H9 (cell line): ENCODE measurements at regions not wholly inside any gene's neighbourhood (a gene's known extent, or its start where the extent isn't known, plus 50 kb on each side); places are given as distances from the start of the nearest gene placed in this dataset.

Experiments
- DNase-seq: peaks from one replicate; pipeline ENCODE4 v3.0.0-alpha.2; 2017
- H2AFZ ChIP-seq: one replicate; pipeline ENCODE4 v1.6.1; 2013; ENCODE audit warnings: mild to moderate bottlenecking, low read length, control low read depth, moderate library complexity
- H2AK5ac ChIP-seq: 2 replicates; pipeline ENCODE4 v1.6.1; 2013; ENCODE audit warnings: low read length, control low read depth, mixed read lengths; ENCODE audit not compliant: insufficient read length
- H2BK120ac ChIP-seq: one replicate; pipeline ENCODE4 v1.6.1; 2013; ENCODE audit warnings: low read depth, mild to moderate bottlenecking, low read length, control low read depth, inconsistent platforms; ENCODE audit not compliant: poor library complexity, severe bottlenecking
- H2BK12ac ChIP-seq: 2 replicates; pipeline ENCODE4 v1.6.1; 2013; ENCODE audit warnings: low read length, control low read depth, mixed read lengths, low read depth; ENCODE audit not compliant: insufficient read length
- H2BK15ac ChIP-seq: 2 replicates; pipeline ENCODE4 v1.6.1; 2013; ENCODE audit warnings: low read depth, low read length, control low read depth
- H2BK20ac ChIP-seq: one replicate; pipeline ENCODE4 v1.6.1; 2013; ENCODE audit warnings: low read depth, mild to moderate bottlenecking, low read length, control low read depth, inconsistent platforms; ENCODE audit not compliant: poor library complexity, severe bottlenecking
- H2BK5ac ChIP-seq: 2 replicates; pipeline ENCODE4 v1.6.1; 2013; ENCODE audit warnings: low read length, control low read depth, mixed read lengths; ENCODE audit not compliant: insufficient read length
- H3K14ac ChIP-seq: 2 replicates; pipeline ENCODE4 v1.6.1; 2013; ENCODE audit warnings: low read length, control low read depth; ENCODE audit not compliant: insufficient read depth
- H3K18ac ChIP-seq: 2 replicates; pipeline ENCODE4 v1.6.1; 2013; ENCODE audit warnings: low read depth, mild to moderate bottlenecking, mixed read lengths, low read length, control low read depth; ENCODE audit not compliant: insufficient read length
- H3K23ac ChIP-seq: 2 replicates; pipeline ENCODE4 v1.6.1; 2013; ENCODE audit warnings: low read length, control low read depth, mixed read lengths, low read depth; ENCODE audit not compliant: insufficient read length
- H3K23me2 ChIP-seq: 2 replicates; pipeline ENCODE4 v1.6.1; 2013; ENCODE audit warnings: low read depth, mild to moderate bottlenecking, mixed read lengths, low read length, control low read depth; ENCODE audit not compliant: insufficient read length, poor library complexity, severe bottlenecking
- H3K27ac ChIP-seq: 2 replicates; pipeline ENCODE4 v1.5.1; 2013; ENCODE audit warnings: low read length, control low read depth, mixed read lengths, low read depth; ENCODE audit not compliant: insufficient read length
- H3K27me3 ChIP-seq: 2 replicates; pipeline ENCODE4 v1.6.1; 2013; ENCODE audit warnings: low read length, control low read depth, inconsistent platforms; ENCODE audit not compliant: insufficient read depth
- H3K4ac ChIP-seq: 2 replicates; pipeline ENCODE4 v1.6.1; 2013; ENCODE audit warnings: low read depth, mild to moderate bottlenecking, control low read depth, inconsistent platforms, low read length, moderate library complexity
- H3K4me1 ChIP-seq: 2 replicates; pipeline ENCODE4 v1.6.1; 2013; ENCODE audit warnings: low read length, control low read depth, inconsistent platforms; ENCODE audit not compliant: insufficient read depth
- H3K4me2 ChIP-seq: 2 replicates; pipeline ENCODE4 v1.6.1; 2013; ENCODE audit warnings: low read length, control low read depth, mixed read lengths; ENCODE audit not compliant: insufficient read length, insufficient read depth
- H3K56ac ChIP-seq: 2 replicates; pipeline ENCODE4 v1.6.1; 2013; ENCODE audit warnings: low read depth, mild to moderate bottlenecking, mixed read lengths, low read length, control low read depth; ENCODE audit not compliant: insufficient read length
- H3K79me1 ChIP-seq: 2 replicates; pipeline ENCODE4 v1.6.1; 2013; ENCODE audit warnings: low read depth, mild to moderate bottlenecking, moderate library complexity, low read length, control low read depth, inconsistent platforms; ENCODE audit not compliant: insufficient read depth, poor library complexity, severe bottlenecking
- H3K79me2 ChIP-seq: 2 replicates; pipeline ENCODE4 v1.6.1; 2013; ENCODE audit warnings: low read length, control low read depth, inconsistent platforms; ENCODE audit not compliant: insufficient read depth
- H3K9ac ChIP-seq: 2 replicates; pipeline ENCODE4 v1.6.1; 2013; ENCODE audit warnings: low read length, control low read depth, mixed read lengths; ENCODE audit not compliant: insufficient read length; ENCODE audit errors: extremely low read depth
- H3K9me3 ChIP-seq: one replicate; pipeline ENCODE4 v1.6.1; 2013; ENCODE audit warnings: low read depth, low read length, inconsistent platforms; ENCODE audit not compliant: control insufficient read depth
- H3T11ph ChIP-seq: one replicate; pipeline ENCODE4 v1.6.1; 2013; ENCODE audit warnings: mild to moderate bottlenecking, low read length, control low read depth, inconsistent platforms
- H4K20me1 ChIP-seq: one replicate; pipeline ENCODE4 v1.6.1; 2013; ENCODE audit not compliant: control insufficient read depth, insufficient read length, insufficient read depth
- H4K5ac ChIP-seq: 2 replicates; pipeline ENCODE4 v1.6.1; 2013; ENCODE audit warnings: low read depth, mild to moderate bottlenecking, mixed read lengths, low read length, control low read depth; ENCODE audit not compliant: insufficient read length
- H4K8ac ChIP-seq: replicated peaks from 2 replicates; pipeline ENCODE4 v1.6.1; 2013; ENCODE audit warnings: low read length, control low read depth, mixed read lengths, low read depth; ENCODE audit not compliant: insufficient read length
- H4K91ac ChIP-seq: 2 replicates; pipeline ENCODE4 v1.6.1; 2013; ENCODE audit warnings: low read depth, mild to moderate bottlenecking, moderate library complexity, mixed read lengths, low read length, control low read depth; ENCODE audit not compliant: insufficient read length
- H3K27ac Mint-ChIP-seq, 3 experiments: 2 replicates in 2 of 3; 3 replicates in 1 of 3; pipeline ENCODE4 v1.8.0; 2020 to 2021; ENCODE audit warnings: mixed read lengths in 3 of 3, mild to moderate bottlenecking in 1 of 3, moderate library complexity in 1 of 3
- H3K27me3 Mint-ChIP-seq: 2 replicates; pipeline ENCODE4 v1.8.0; 2021; ENCODE audit warnings: low read depth, mild to moderate bottlenecking, moderate library complexity, mixed read lengths
- H3K36me3 Mint-ChIP-seq, 3 experiments: 2 replicates in 2 of 3; 3 replicates in 1 of 3; pipeline ENCODE4 v1.8.0; 2020 to 2021; ENCODE audit warnings: low read depth in 3 of 3, mixed read lengths in 3 of 3; ENCODE audit not compliant: insufficient read depth in 1 of 3
- H3K4me1 Mint-ChIP-seq, 2 experiments: 2 replicates each; pipeline ENCODE4 v1.8.0; 2020; ENCODE audit warnings: mixed read lengths in 2 of 2
- H3K4me3 Mint-ChIP-seq, 2 experiments: 2 replicates in 1 of 2; 3 replicates in 1 of 2; pipeline ENCODE4 v1.8.0; 2020 to 2021; ENCODE audit warnings: mild to moderate bottlenecking in 2 of 2, mixed read lengths in 2 of 2, moderate library complexity in 1 of 2
- H3K9me3 Mint-ChIP-seq, 2 experiments: 2 replicates in 1 of 2; 3 replicates in 1 of 2; pipeline ENCODE4 v1.8.0; 2020; ENCODE audit warnings: mild to moderate bottlenecking in 2 of 2, mixed read lengths in 2 of 2, moderate library complexity in 1 of 2
- WGBS: extraction: QIAGEN DNeasy Blood & Tissue Kit; methylation state at CpG from one replicate; pipeline ENCODE4 v1.1.7; 2013; ENCODE audit warnings: missing lambda C conversion rate, low lambda C conversion rate, mixed read lengths; ENCODE audit not compliant: insufficient read length; ENCODE audit errors: extremely low coverage; 5-methylcytosine and 5-hydroxymethylcytosine counted together
- TF ChIP-seq, protein P1 (sequence below): fragments of 200-600 bp; sonication (generic); conservative IDR thresholded peaks from 3 replicates; pipeline ENCODE4 v1.8.0; 2021; ENCODE audit warnings: antibody characterized with exemption, mild to moderate bottlenecking

DNA sequence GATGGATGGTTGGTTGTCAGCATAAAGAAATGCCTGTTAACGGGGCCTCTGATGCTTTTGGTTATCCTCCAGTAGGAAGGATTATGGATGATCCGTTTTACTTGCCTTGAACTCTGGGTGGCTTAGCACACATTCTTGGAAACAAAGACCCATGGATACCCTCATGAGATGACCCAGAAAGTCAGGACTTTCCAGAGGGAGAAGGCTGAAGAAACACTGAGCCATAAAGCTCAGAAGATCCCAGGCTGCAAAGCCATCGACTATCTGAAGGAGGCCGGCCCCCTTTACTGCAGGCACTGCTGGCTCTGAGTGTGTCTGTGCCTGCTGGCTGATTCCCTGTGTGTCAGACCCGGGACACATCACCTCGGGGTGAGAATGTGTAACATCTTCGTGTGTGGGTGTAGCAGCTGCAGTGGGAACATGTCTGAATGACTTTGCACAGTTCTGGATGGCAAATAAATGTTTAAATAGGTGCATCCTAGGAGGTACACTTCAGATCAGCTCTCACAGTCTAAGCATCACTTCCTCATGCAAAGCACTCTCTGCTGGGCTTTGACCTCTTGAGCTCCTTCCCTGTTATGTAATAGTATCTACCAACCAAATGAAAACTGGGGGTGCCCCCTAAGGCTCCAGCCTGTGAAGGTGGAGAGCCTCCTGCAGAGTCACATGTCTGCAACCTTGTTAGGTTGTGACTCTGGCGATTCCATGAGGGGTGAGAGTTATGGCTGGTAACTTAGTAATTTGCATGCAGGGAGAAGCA is 1084.9 kb downstream of the TBC1D22A start:
- Histone ChIP-seq H3K23me2 (no peaks in the 10 kb centered on the region), H2BK120ac (no peak overlapping the region), H3K9ac (no peak overlapping the region), H3K4me1 (no peaks in the 10 kb centered on the region), H2BK5ac (no peak overlapping the region), H4K8ac (no peak overlapping the region), H2BK15ac (no peak overlapping the region), H3K56ac (no peak overlapping the region), H4K91ac (no peak overlapping the region), H2AK5ac (no peak overlapping the region), H3K79me1 (no peaks in the 10 kb centered on the region), H3K27ac (no peak overlapping the region), H2BK12ac (no peak overlapping the region), H3K18ac (no peak overlapping the region), H4K20me1 (no peaks in the 10 kb centered on the region), H3K4me2 (no peak overlapping the region), H3K23ac (no peak overlapping the region), H4K5ac (no peak overlapping the region), H3K79me2 (no peaks in the 10 kb centered on the region), H3K27me3 (no peaks in the 10 kb centered on the region; the same call in none of the 2 replicates), H2BK20ac (no peak overlapping the region), H3T11ph (no peak overlapping the region), H3K4ac (no peak overlapping the region), H3K9me3 (no peaks in the 10 kb centered on the region), H3K14ac (no peak overlapping the region), H2AFZ (no peak overlapping the region)
- DNase-seq, result no peak
- TF ChIP-seq, protein P1, sequence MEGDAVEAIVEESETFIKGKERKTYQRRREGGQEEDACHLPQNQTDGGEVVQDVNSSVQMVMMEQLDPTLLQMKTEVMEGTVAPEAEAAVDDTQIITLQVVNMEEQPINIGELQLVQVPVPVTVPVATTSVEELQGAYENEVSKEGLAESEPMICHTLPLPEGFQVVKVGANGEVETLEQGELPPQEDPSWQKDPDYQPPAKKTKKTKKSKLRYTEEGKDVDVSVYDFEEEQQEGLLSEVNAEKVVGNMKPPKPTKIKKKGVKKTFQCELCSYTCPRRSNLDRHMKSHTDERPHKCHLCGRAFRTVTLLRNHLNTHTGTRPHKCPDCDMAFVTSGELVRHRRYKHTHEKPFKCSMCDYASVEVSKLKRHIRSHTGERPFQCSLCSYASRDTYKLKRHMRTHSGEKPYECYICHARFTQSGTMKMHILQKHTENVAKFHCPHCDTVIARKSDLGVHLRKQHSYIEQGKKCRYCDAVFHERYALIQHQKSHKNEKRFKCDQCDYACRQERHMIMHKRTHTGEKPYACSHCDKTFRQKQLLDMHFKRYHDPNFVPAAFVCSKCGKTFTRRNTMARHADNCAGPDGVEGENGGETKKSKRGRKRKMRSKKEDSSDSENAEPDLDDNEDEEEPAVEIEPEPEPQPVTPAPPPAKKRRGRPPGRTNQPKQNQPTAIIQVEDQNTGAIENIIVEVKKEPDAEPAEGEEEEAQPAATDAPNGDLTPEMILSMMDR, result no peak
- peaks cover 0 to 3% (median 0%) of the 10 kb centered on the region in 3 experiments; a peak in 1 of 7 replicates for H3K36me3 Mint-ChIP-seq
- H3K9me3 Mint-ChIP-seq, result peaks cover 3 to 48% of the 10 kb centered on the region in 2 experiments; a peak in 2 of 5 replicates
- H3K4me1 Mint-ChIP-seq, result peaks cover 0 to 4% of the 10 kb centered on the region in 2 experiments; a peak in 2 of 4 replicates
- no peak overlapping the region for H3K4me3 Mint-ChIP-seq
- no CpG with 5 or more reads among the region's 8 CpGs for WGBS
- H3K27me3 Mint-ChIP-seq, result peaks cover 6% of the 10 kb centered on the region
- no peak overlapping the region; a peak in 1 of 7 replicates for H3K27ac Mint-ChIP-seq
